Panc1 (cell line): ENCODE measurements at regions not wholly inside any gene's neighbourhood (a gene's known extent, or its start where the extent isn't known, plus 50 kb on each side); places are given as distances from the start of the nearest gene placed in this dataset.

Experiments used
- CTCF ChIP-seq: fragments of 450-650 bp; IDR thresholded peaks from 2 replicates; pipeline ENCODE4 v1.5.1; 2017; ENCODE audit warnings: mild to moderate bottlenecking
- POLR2AphosphoS5 ChIP-seq: IDR thresholded peaks from 2 replicates; pipeline ENCODE4 v1.6.1; 2012; ENCODE audit warnings: mild to moderate bottlenecking, low read depth, low read length, moderate library complexity

GRCh38 chr6:169972736-169973135, 221.3 kb downstream of the ERMARD start:
- no peak for TF ChIP-seq CTCF
- TF ChIP-seq POLR2AphosphoS5: no peak
